ENCODE measurements at regions not wholly inside any gene's neighbourhood (a gene's known extent, or its start where the extent isn't known, plus 50 kb on each side); places are given as distances from the start of the nearest gene placed in this dataset.

- no peak overlapping the region for H2AFZ ChIP-seq (ENCODE audit: low read depth, low read length)
- 2% methylated on average over 12 of the region's 12 CpGs for WGBS (ENCODE audit: insufficient coverage, low coverage, missing lambda C conversion rate)
- ATAC-seq (no peak), FAIRE-seq (no peak), DNase-seq (ENCODE audit: extremely low read depth in 1 of 4, low spot score in 3 of 4) (no peak)
- no peak overlapping the region for H3K9ac ChIP-seq (ENCODE audit: insufficient read depth in 1 of 2, low read depth in 2 of 2, low read length in 2 of 2)
- peaks cover 40 to 81% of the 10 kb centered on the region in 2 experiments for H3K27me3 ChIP-seq (ENCODE audit: control insufficient read depth in 2 of 2, insufficient read depth in 2 of 2, low read length in 2 of 2)
- no peak overlapping the region for H3K27ac ChIP-seq (ENCODE audit: extremely low read depth, low read depth, low read length)
- H3K4me3 ChIP-seq: no peak overlapping the region
- no peaks in the 10 kb centered on the region for H3K79me2 ChIP-seq (ENCODE audit: control insufficient read depth, insufficient read depth, low read length)
- H3K9me1 ChIP-seq (ENCODE audit: control insufficient read depth, insufficient read depth, low read length): no peaks in the 10 kb centered on the region
- H4K20me1 ChIP-seq (replicated peaks; ENCODE audit: control insufficient read depth, insufficient read depth, low read length): no peaks in the 10 kb centered on the region; the same call in 1 of the 2 replicates
- H3K4me2 ChIP-seq (ENCODE audit: insufficient read depth, low read length): no peak overlapping the region
- intact Hi-C loops (cut with micrococcal nuclease) (no loop called here), in situ Hi-C loops (cut with MboI) (no loop called here)
- CTCF ChIA-PET (ENCODE audit: low intra/inter-chr PET ratio): no interaction called here
- H3K9me3 ChIP-seq (replicated peaks; ENCODE audit: control insufficient read depth, insufficient read depth, low read depth, low read length): no peaks in the 10 kb centered on the region
- H3K36me3 ChIP-seq (ENCODE audit: control insufficient read depth, insufficient read depth, low read length): no peaks in the 10 kb centered on the region
- H3K4me1 ChIP-seq (replicated peaks in 1 of 2; ENCODE audit: control insufficient read depth in 2 of 2, insufficient read depth in 2 of 2, low read length in 2 of 2): peaks cover 0 to 8% of the 10 kb centered on the region in 2 experiments; a peak in 3 of 5 replicates
- no peak for TF ChIP-seq FOXO4 (CRISPR knock-in tag; IDR thresholded peaks at IDR 0.05)
- POLR2A ChIA-PET: interaction anchor here (0.6 kb wide), 1 partner anchor 623 kb away, joined by 4 read pairs; no protein-coding TSS in a partner anchor
- no TSS peak for BruUV-seq (replicated peaks)
Observed at GRCh38 chr9:134222018-134222573, 57.7 kb upstream of the RNU6ATAC start.

- Histone ChIP-seq H2AFZ (ENCODE audit: low read depth, low read length) (no peak overlapping the region), H3K36me3 (ENCODE audit: control insufficient read depth, insufficient read depth, low read length) (no peaks in the 10 kb centered on the region), H3K4me3 (no peak overlapping the region), H3K27ac (ENCODE audit: extremely low read depth, low read depth, low read length) (no peak overlapping the region), H3K79me2 (ENCODE audit: control insufficient read depth, insufficient read depth, low read length) (no peaks in the 10 kb centered on the region), H3K9me3 (replicated peaks; ENCODE audit: control insufficient read depth, insufficient read depth, low read depth, low read length) (no peaks in the 10 kb centered on the region), H3K4me2 (ENCODE audit: insufficient read depth, low read length) (no peak overlapping the region), H3K9me1 (ENCODE audit: control insufficient read depth, insufficient read depth, low read length) (no peaks in the 10 kb centered on the region), H3K27me3 (ENCODE audit: control insufficient read depth in 2 of 2, insufficient read depth in 2 of 2, low read length in 2 of 2) (peaks cover 40 to 87% of the 10 kb centered on the region in 2 experiments), H4K20me1 (replicated peaks; ENCODE audit: control insufficient read depth, insufficient read depth, low read length) (peaks cover 5% of the 10 kb centered on the region; the same call in 1 of the 2 replicates), H3K9ac (ENCODE audit: insufficient read depth in 1 of 2, low read depth in 2 of 2, low read length in 2 of 2) (no peak overlapping the region), H3K4me1 (replicated peaks in 1 of 2; ENCODE audit: control insufficient read depth in 2 of 2, insufficient read depth in 2 of 2, low read length in 2 of 2) (peaks cover 0 to 12% of the 10 kb centered on the region in 2 experiments; a peak in 2 of 5 replicates)
- FAIRE-seq (no peak), ATAC-seq (no peak), DNase-seq (ENCODE audit: extremely low read depth in 1 of 4, low spot score in 3 of 4) (no peak)
- POLR2A ChIA-PET: no interaction called here
- WGBS (ENCODE audit: insufficient coverage, low coverage, missing lambda C conversion rate): 8% methylated on average over 11 of the region's 11 CpGs
- no peak for TF ChIP-seq ZFPM2 (CRISPR knock-in tag; IDR thresholded peaks at IDR 0.05)
- in situ Hi-C loops (cut with MboI) (no loop called here), intact Hi-C loops (cut with micrococcal nuclease) (no loop called here)
- no TSS peak for BruUV-seq (replicated peaks)
- CTCF ChIA-PET (ENCODE audit: low intra/inter-chr PET ratio): no interaction called here
Observed at GRCh38 chr9:134223091-134223490, 58.7 kb upstream of the RNU6ATAC start.
